ENCODE measurements at regions not wholly inside any gene's neighbourhood (a gene's known extent, or its start where the extent isn't known, plus 50 kb on each side); places are given as distances from the start of the nearest gene placed in this dataset.
"Not testable (repeated sequence)": the region's sequence is repeated elsewhere in the genome, so short reads cannot be mapped to it uniquely, and the experiment has no call there.

DNA sequence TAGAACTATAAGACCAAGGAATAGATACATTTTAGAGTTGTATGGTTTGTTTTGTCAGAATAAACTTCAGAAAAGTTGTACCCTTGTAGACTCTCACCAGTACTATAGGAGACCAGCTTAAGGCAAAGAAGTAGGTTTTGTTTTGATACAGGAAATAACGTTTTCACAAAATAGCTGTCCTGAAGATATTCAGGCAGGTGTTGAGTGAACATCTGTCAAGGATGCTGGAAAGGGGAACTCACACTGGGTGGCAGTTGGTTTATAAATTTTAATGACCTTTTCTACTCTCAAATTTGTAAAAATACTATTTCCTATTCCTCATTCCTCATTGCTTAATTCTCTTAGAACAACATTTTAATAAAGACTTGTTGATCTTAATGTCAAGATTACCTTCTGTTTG lies 174.0 kb upstream of the MAN1A1 start:
- DNase-seq: no peak

- DNase-seq: no peak
These were observed 171.7 kb upstream of the MAN1A1 start for GRCh38 chr6:119521251-119521650.

DNA sequence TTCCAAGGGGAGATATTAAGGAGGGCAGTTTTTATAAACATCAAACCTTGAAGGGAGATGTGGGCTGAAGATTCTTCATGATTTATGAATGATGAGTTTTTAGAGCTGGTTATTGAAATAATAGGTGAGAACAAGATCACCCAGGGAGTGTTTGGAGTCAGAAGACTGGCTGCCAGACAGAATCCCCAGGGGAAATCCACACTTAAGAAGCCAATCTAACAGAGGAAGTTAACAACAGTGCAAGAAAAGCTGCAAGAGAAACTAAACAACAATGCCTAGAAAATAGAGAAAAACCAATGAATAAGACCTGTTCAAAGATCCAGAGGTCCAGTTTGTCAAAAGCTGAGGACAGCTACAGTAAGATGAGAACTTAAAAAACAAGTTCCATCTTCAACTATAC lies 167.9 kb upstream of the MAN1A1 start:
- DNase-seq: no peak

DNA sequence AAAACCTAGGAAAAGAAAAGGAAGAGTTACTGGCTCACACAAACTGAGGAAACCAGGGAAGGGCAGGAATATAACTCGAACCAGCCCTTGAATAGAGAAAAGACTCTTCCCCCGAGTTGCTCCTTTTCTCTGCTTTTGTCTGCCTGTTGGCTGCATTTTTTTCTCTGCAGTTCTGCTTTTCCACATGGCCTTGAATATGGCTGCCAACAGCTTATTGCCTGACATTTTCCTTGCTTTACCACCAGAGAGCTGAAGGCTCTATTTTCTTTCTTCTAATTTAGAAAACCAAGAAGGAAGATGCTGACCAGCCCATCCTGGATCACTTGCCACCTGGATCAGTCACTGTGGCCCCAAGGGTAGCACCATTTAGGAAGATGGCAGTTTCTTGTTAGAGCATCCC lies 164.8 kb upstream of the MAN1A1 start:
- DNase-seq: no peak

- no peak for DNase-seq
These were observed 161.5 kb upstream of the MAN1A1 start for GRCh38 chr6:119511024-119511423.

GRCh38 chr6:119510246-119510645 lies 160.7 kb upstream of the MAN1A1 start:
- DNase-seq: no peak

GRCh38 chr6:119506631-119507174 lies 157.1 kb upstream of the MAN1A1 start:
- DNase-seq: no peak

- DNase-seq: no peak
These were observed 152.4 kb upstream of the MAN1A1 start for GRCh38 chr6:119501798-119502483.

DNA sequence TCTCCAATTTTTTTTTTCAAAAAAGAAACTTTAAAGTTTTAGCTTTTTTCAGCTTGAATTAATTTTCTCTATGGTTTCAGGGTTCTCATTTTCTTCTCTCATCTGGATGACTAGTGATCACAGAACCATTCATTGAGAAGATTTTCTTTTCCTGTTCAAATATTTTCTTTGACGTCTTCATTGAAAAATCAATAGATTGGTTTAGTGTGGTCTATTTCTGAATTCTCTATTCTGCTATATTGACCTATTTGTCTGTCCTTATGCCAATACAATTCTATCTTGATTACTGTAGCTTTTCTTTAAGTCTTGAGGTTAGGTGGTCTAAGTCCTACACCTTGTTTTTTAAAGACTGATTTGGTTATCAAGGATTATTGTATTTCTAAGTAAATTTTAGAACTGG lies 150.2 kb upstream of the MAN1A1 start:
- DNase-seq: no peak

DNA sequence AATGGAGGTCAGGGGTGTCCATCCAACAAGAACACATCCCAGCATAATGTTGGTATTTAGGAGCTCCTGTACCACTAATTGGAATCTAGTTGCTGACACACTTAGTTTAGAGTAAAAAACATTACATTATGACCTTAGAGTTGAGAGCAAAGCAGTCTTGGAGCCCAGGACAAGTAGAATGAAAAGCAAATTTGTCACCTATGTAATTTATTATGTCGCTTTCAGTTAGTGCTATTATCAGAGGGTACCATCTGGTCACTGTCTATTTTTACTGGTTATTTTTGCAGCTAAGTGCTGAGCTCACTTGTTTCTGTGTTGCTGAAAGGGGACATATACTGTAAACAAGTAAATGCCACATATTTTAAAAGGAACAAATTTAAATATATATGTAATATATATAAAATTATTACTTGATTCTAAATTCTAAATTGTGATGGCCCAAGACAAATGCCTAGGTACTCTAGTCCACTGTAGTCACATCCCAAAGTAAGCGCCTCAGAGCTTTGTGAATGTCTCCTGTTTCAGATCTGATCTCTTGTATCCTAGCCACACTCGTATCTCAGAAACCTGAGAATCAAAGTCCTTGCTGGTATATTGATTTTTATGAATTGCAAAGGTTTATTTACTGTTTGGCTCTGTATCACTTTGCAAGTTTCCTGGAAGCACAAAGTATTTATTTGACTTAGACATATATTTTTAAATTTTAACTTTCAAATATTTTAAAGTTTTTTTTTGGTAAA lies 148.6 kb upstream of the MAN1A1 start:
- DNase-seq: no peak

- no peak for DNase-seq
These were observed 145.7 kb upstream of the MAN1A1 start for GRCh38 chr6:119495230-119495683.

- no peak for DNase-seq
These were observed 144.4 kb upstream of the MAN1A1 start for GRCh38 chr6:119493980-119494379.

DNA sequence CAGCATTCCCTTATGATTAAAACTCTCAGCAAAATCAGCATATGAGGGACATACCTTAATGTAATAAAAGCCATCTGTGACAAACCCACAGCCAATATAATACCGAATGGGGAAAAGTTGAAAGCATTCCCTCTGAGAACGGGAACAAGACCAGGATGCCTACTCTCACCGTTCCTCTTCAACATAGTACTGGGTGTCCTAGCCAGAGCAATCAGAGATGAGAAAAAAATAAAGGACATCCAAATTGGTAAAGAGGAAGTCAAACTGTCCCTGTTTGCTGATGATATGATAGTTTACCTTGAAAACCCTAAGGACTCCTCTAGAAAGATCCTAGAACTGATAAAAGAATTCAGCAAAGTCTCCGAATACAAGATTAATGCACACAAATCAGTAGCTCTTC lies 141.6 kb upstream of the MAN1A1 start:
- DNase-seq: not testable (repeated sequence)

DNA sequence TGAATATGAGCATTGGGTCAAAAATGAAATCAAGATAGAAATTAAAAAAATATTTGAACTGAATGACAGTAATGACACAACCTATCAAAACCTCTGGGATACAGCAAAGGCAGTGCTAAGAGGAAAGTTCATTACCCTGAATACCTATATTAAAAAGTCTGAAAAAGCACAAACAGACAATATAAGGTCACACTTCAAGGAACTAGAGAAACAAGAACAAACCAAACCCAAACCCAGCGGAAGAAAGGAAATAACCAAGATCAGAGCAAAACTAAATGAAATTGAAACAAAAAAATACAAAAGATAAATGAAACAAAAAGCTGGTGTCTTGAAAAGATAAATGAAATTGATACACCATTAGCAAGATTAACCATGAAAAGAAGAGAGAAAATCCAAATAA lies 140.5 kb upstream of the MAN1A1 start:
- not testable (repeated sequence) for DNase-seq

- DNase-seq: no peak
These were observed 135.0 kb upstream of the MAN1A1 start for GRCh38 chr6:119484598-119484997.

- no peak for DNase-seq
These were observed 134.3 kb upstream of the MAN1A1 start for GRCh38 chr6:119483908-119484307.

DNA sequence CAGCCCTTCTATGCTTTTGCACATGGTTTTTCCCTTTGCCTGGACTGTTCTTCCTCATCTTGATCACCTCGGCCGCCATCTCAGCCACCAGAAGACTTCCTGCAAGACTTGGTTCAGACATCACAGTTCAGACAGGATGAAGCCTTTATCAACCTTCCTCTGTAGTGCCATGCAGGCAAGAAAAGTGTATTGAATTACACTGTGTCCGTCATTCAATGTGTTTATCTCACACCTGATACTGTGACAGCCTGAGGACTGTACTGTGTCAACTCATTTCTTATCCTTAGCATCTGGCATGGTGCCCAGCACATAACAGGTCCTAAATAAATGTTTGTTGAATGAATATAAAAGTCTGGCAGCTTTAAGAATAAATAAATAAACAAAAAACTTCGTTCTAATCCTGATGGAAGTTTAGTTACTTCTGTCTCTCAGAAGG lies 133.3 kb upstream of the MAN1A1 start:
- no peak for DNase-seq

DNA sequence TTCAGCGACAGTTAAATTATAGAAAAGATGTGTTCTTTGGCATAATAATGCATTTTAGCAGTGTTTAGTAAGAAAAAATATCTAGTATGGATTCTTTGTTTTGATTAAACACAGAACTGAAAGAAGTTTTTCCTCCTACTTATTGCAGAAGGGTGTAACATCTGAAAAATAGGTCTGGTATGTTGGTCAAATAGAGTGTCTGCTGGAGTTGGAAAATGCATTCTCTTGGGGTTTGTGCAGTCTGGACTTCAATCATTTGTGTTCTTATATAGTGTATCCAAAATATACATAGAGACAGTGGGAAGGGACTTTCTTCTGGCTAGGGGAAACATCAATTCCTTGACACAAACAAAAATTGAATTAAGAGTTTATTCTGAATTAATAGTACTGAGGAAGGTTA lies 132.4 kb upstream of the MAN1A1 start:
- no peak for DNase-seq

DNA sequence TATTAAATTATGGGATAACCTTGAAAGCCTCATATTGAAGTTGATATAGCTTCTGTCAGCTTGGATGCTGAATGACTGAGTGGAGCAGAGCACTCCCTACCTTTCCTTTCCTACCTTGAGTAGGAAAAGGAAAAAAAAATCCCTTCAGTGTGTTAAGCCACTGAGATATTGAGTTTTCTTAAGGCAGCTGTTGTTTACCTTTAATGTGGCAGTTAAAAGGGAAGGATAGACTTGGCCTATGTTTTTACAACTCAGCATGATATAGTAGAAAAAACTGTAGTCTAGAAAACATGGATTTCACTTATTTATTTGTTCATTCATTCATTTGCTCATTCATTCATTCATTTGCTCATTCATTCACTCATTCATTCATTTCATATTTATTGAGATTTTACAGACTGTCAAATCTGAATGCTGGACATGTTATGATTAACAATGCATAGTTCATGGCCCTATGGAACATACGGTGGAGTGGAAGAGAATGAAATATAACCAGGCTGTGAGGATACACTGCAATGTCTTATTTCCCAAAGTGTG lies 131.5 kb upstream of the MAN1A1 start:
- DNase-seq: no peak

- no peak for DNase-seq
These were observed 130.5 kb upstream of the MAN1A1 start for GRCh38 chr6:119479860-119480655.

DNA sequence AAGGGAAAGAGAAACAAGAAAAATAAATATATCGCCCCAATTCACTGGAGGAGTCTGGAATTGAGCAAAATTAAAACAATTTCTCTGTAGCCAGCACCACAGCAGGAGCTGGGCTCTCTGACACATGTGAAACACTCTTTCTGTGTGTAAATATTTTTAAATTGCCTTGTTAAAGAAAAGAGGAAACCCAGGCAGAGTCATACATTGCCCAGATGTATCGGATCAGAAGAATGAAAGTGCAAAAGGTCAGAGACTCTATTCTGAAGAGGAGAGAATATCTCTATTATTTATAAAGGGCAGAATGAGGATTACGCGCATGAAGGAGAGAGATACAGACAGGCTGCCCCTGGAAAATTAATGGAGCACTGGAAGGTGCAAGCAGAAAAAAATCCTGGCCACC lies 127.0 kb upstream of the MAN1A1 start:
- no peak for DNase-seq

DNA sequence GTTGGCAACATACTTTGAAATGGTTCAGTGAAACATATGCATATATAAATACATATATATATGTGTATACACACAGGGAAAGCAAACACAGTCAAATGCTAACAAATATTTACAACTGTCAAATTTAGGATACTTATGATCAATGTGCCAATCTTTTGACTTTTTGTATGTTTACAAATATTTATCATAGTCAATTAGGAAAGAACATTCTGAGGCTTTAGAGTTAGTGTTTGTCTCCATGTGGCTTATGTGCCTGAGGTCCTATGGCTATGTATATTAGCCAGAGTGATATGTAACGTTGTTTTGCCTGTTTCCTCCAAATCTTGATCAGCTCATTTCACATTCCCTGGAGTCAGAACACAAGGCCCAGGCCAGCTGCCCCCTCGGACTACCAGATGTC lies 126.5 kb upstream of the MAN1A1 start:
- no peak for DNase-seq

- no peak for DNase-seq
These were observed 121.5 kb upstream of the MAN1A1 start for GRCh38 chr6:119470893-119471542.

Data from activated CD4-positive, alpha-beta T cell treated with anti-CD3 and anti-CD28 coated beads for 1 hour (primary cell).